ENCODE measurements at regions not wholly inside any gene's neighbourhood (a gene's known extent, or its start where the extent isn't known, plus 50 kb on each side); places are given as distances from the start of the nearest gene placed in this dataset.

GRCh38 chr14:98274596-98274995, 997.4 kb downstream of the BCL11B start:
- no peak for DNase-seq (ENCODE audit: low spot score)
- TF ChIP-seq CTCF (IDR thresholded peaks at IDR 0.05): no peak

GRCh38 chr14:98278800-98279199, 993.2 kb downstream of the BCL11B start:
- DNase-seq (ENCODE audit: low spot score): no peak
- ATAC-seq (ENCODE audit: low FRiP score): no peak
- no peak for TF ChIP-seq CTCF (IDR thresholded peaks at IDR 0.05)

More at GRCh38 chr14:98274596-98274995, 997.4 kb downstream of the BCL11B start:
- ATAC-seq (ENCODE audit: low FRiP score): no peak

- ATAC-seq (ENCODE audit: low FRiP score) (no peak), DNase-seq (ENCODE audit: low spot score) (no peak)
- no peak for TF ChIP-seq CTCF (IDR thresholded peaks at IDR 0.05)
Measured at GRCh38 chr14:98280436-98280835, 991.6 kb downstream of the BCL11B start.

- ATAC-seq (ENCODE audit: low FRiP score) (no peak), DNase-seq (ENCODE audit: low spot score) (no peak)
- TF ChIP-seq CTCF (IDR thresholded peaks at IDR 0.05): no peak
Measured at GRCh38 chr14:98288825-98289224, 983.2 kb downstream of the BCL11B start.

GRCh38 chr14:98290596-98290995, 981.4 kb downstream of the BCL11B start:
- ATAC-seq (ENCODE audit: low FRiP score): no peak
- no peak for DNase-seq (ENCODE audit: low spot score)
- TF ChIP-seq CTCF (IDR thresholded peaks at IDR 0.05): no peak

- DNase-seq (ENCODE audit: low spot score): no peak
- no peak for TF ChIP-seq CTCF (IDR thresholded peaks at IDR 0.05)
- no peak for ATAC-seq (ENCODE audit: low FRiP score)
Measured at GRCh38 chr14:98292191-98292590, 979.8 kb downstream of the BCL11B start.

- ATAC-seq (ENCODE audit: low FRiP score) (no peak), DNase-seq (ENCODE audit: low spot score) (no peak)
- no peak for TF ChIP-seq CTCF (IDR thresholded peaks at IDR 0.05)
Measured at GRCh38 chr14:98293576-98293975, 978.4 kb downstream of the BCL11B start.

Measured in omental fat pad (tissue), 3 donors.